Astrocyte of the spinal cord (primary cell): ENCODE measurements at regions not wholly inside any gene's neighbourhood (a gene's known extent, or its start where the extent isn't known, plus 50 kb on each side); places are given as distances from the start of the nearest gene placed in this dataset.

Experiments
- DNase-seq: peaks from one replicate; pipeline ENCODE4 v3.0.0; 2011; ENCODE audit warnings: low read depth, low spot score
- H3K4me3 ChIP-seq: 2 replicates; pipeline ENCODE4 v1.5.1; 2011; ENCODE audit warnings: low read depth, mild to moderate bottlenecking, low read length, moderate library complexity
- CTCF ChIP-seq: IDR thresholded peaks from 2 replicates; pipeline ENCODE4 v1.5.1; 2012; ENCODE audit warnings: low read depth, mild to moderate bottlenecking, low read length, inconsistent platforms
- in situ Hi-C: cut with HindIII; loops from 2 replicates; pipeline ENCODE4 v1.10.0; 2017; ENCODE audit warnings: low sequenced_read_pairs

DNA sequence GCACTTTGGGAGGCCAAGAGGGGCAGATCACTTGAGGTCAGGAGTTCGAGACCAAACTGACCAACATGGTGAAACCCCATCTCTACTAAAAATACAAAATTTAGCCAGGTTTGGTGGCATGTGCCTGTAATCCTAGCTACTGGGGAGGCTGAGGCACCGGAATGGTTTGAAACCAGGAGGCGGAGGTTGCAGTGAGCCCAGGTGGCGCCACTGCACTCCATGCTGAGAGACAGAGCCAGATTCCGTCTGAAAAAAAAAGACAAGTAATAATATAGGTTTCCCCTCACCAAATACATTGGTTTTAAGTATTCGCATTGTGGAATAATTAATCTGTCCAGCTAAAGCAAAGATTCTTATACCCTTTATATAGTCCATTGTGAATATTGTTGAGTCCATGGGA lies 1544.6 kb downstream of the OLFM4 start:
- no peak overlapping the region for H3K4me3 ChIP-seq
- no peak for DNase-seq
- in situ Hi-C loops, result no loop called here
- no peak for TF ChIP-seq CTCF

DNA sequence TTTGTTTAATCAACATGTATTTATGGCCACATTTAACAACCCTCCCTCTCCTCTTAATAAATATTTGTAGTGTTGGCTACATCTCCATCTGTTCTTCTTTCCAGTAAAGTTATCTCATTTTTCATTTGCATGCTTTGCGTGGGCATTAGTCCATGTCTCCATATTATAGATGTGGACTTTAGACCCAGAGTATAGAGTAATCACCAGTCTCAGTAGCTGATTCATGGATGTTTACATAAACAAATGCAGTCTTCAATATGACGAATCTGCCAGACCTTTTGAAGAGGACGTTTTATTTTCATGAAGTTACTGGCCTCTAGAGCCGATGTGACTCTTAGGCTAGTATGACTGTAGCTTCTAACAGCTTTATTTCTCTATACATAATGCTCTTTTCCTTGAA lies 1546.2 kb downstream of the OLFM4 start:
- in situ Hi-C loops, result no loop called here
- TF ChIP-seq CTCF, result no peak
- no peak overlapping the region for H3K4me3 ChIP-seq
- DNase-seq, result no peak

- in situ Hi-C loops, result no loop called here
- no peak overlapping the region for H3K4me3 ChIP-seq
- no peak for DNase-seq
- TF ChIP-seq CTCF, result no peak
Observed at GRCh38 chr13:54591540-54591939, 1562.9 kb downstream of the OLFM4 start.

DNA sequence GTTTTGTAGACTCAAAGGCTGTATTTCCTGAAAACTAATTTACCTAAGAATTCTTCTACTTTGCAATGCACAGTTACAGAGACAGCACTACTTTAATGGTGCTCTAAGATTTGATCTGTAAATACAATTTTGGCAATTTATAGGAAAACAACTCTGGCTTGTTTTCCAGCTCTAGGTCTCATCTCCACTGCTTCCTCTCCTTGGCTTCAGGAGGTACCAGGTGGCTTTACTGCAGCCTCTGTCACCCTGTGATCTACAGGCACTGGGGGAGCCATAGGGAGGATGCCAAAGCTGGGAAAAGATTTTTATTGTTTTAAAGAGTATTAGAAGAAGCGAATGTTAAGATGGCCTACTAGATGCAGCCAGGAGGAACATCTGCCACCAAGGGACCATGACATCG lies 1563.6 kb downstream of the OLFM4 start:
- no peak for DNase-seq
- TF ChIP-seq CTCF, result no peak
- in situ Hi-C loops, result no loop called here
- H3K4me3 ChIP-seq, result no peak overlapping the region

- no peak for DNase-seq
- TF ChIP-seq CTCF, result no peak
Observed at GRCh38 chr13:54593504-54593903, 1564.9 kb downstream of the OLFM4 start.

GRCh38 chr13:54597540-54598088 lies 1569.0 kb downstream of the OLFM4 start:
- no peak for DNase-seq

More at GRCh38 chr13:54593504-54593903, 1564.9 kb downstream of the OLFM4 start:
- in situ Hi-C loops, result no loop called here
- H3K4me3 ChIP-seq, result no peak overlapping the region

More at GRCh38 chr13:54597540-54598088, 1569.0 kb downstream of the OLFM4 start:
- in situ Hi-C loops, result no loop called here
- no peak for TF ChIP-seq CTCF
- H3K4me3 ChIP-seq, result no peak overlapping the region
